Effector CD8-positive, alpha-beta T cell (primary cell): ENCODE measurements at regions not wholly inside any gene's neighbourhood (a gene's known extent, or its start where the extent isn't known, plus 50 kb on each side); places are given as distances from the start of the nearest gene placed in this dataset.
"Not testable (repeated sequence)": the region's sequence is repeated elsewhere in the genome, so short reads cannot be mapped to it uniquely, and the experiment has no call there.

Experiments
- DNase-seq: peaks from one replicate; lab custom pipeline; 2025; lab: John Stamatoyannopoulos, UW

DNA sequence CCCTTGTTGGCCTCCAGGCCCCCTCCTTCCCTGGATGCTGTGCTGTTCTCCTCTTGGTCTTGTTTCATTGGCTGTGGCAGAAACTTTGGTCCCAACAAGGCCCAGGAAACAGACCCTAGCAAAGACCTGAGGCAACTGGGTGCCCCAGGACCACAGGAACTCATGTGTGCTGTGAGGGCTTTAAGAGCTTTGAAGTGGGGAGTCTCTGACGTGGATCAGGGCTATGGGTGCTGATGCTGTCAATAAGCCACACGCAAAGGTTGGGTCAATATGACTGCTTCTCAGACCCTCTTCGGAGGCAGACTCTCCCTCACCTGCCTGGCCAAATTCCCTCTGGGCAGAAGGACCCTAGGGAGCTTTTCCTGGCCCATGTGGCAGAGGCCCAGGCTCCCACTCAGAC, 91.5 kb upstream of the MLN start:
- DNase-seq = no peak

DNA sequence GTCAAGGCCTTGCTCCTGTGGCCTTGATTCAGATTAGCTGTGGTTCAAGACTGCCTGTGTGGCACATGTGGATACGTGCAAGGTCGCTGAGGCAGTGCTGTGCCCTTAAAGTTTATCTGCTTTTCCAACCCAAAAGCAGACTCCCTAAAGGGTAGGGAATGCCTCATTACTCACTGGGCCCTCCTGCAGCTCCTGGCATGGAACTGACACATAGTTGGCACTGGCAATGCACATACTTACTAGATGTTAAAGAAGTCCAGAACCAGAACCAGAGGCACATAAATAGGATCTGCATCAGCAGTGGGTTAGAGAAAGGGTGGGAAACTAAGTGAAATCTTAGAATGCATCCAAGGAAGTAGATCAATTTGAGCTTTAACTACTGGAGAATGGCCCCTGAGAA, 90.6 kb upstream of the MLN start:
- no peak for DNase-seq

DNA sequence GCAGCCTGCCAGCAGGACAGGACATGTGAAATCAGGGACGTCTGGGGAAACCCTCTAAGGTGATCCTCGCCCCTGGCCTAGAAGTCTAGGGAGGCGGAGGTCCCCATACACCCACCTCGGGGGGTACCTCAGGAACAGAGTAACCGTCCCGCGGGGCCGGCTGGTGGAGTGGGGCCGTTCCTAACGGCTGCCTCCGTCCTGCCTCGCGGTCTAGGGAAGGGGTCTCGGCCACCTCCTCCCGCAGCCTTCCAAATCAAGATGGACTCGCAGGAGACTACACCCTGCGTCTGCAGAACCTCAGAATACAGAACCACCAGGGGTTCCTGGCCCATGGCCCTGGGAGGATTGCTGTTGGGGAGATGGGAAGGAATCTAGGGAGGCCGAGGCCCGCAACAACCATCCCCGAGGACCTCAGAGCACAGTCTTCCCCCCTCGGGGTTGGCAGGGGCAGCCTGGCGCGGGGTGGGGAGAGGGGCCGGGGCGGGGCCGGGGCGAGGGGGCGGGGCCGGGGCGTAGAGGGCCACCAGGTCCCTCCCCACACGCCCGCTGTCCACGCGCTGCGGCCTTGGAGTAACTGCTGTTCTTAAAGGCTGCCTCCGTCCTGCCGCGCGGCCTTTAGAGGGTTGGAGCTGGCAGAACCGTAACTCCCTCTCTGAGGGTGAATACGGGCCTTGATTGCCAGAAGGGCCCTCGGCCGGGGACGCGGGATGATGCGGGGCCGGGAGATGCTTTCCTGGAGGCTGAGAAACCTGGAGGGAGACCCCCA, 89.0 kb upstream of the MLN start:
- no peak for DNase-seq

- DNase-seq = no peak
These were observed 84.9 kb upstream of the MLN start for GRCh38 chr6:33888664-33889200.

- no peak for DNase-seq
These were observed 84.4 kb upstream of the MLN start for GRCh38 chr6:33888183-33888582.

DNA sequence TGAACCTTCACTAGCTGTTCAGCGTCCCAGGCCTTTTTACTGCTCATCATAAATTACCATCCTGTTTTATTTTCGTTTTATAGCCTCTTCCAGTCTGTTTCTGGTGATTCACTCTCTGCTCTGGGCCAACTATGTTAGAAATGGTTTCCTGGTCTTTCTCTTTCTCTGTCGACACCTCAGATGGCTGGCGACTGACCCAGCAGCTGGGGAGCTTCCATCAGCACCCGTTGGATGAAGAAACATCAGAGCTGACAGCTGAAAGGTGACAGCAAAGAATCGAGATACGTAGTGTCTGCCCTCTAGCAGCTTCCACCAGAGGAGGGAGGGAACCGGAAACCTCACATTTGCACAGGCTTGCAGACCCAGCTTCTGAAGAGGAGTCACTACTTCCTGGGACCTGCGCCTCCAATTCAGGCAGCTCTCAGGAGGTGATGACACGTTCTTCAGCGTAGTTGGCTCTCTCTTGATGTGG, 82.9 kb upstream of the MLN start:
- no peak for DNase-seq

DNA sequence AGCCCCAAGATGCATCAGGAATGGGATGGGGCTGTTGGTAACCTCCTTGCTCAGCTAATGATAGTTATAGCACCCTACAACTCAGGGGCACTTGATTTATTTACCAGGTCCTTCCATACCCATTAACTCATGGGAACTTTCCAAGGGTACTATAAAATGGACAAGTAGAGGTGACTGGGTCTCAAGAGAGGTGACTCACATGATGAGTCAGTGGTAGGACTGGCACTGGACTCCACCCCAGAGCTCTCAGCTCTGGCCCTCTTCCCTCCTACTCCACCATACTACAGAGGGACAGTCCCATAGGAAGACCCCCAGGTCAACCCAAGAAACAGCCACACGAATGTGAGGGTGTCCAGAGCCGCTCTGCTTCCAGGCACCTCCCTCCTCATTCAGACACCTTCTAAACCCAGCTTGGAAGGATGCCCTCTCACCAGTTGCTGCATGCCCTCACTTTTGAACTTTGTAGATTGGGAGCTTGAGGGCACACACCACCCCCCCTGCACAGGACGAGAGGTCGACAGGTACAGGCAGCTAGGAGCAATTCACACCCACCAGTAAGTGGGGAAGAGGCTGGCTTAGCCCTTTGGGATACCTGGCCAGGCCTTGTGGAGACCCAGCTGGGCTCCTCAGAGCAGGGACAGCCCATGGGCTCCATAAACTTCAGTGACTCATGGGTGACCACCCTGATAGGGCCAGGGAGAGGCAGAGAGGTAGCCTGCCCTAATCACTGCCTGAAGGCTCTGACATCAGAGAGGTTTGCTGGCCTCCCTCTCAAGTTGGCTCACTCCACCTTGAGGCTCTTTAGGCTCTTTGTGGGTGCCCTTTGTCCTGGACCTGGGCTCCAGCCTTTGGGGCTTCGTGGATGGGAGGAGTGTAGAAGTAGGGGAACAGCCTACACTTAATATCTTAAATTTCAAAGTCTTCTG, 81.6 kb upstream of the MLN start:
- no peak for DNase-seq

- not testable (repeated sequence) for DNase-seq
These were observed 79.8 kb upstream of the MLN start for GRCh38 chr6:33883621-33884020.

- no peak for DNase-seq
These were observed 78.4 kb upstream of the MLN start for GRCh38 chr6:33882154-33882553.

DNA sequence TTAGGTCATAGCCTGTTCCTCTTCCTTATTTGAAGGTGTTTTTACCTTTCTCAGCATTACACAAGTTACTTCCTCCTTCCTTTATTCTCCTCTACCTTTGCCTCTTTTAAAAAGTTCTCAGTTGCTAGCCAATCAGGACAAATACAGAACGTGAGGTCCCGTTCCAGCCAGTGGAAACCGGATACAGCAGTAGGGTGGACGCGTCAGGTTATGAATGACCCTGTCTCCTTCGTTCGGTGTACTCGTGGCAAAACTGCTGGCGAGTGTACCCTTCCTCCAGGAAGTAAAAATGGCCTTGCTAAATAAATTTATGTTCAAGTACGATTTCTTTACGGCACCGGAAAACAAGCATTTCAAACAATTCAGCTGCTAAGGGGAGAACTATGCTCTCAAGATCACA, 77.0 kb upstream of the MLN start:
- DNase-seq = no peak

GRCh38 chr6:33880104-33880678, 76.4 kb upstream of the MLN start:
- DNase-seq = no peak

DNA sequence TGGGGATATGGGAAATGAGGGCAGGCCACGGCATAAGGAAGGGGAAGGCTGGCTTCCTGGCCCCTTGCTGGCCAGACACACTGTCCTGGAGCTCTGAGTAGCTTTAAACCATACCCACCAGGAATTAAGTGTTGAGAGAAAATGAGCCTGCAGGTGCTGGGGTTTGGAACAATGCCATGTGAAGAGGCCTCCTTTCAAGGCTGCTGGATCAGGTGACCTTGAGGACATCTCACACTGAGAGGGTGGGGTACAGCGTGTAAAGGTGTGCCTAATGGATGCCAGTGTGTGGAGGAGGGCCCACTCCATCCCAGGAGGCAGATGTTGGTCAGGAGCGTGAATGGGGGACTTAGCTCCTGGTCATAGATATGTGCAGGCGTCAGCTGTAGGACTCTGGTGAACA, 74.8 kb upstream of the MLN start:
- no peak for DNase-seq

DNA sequence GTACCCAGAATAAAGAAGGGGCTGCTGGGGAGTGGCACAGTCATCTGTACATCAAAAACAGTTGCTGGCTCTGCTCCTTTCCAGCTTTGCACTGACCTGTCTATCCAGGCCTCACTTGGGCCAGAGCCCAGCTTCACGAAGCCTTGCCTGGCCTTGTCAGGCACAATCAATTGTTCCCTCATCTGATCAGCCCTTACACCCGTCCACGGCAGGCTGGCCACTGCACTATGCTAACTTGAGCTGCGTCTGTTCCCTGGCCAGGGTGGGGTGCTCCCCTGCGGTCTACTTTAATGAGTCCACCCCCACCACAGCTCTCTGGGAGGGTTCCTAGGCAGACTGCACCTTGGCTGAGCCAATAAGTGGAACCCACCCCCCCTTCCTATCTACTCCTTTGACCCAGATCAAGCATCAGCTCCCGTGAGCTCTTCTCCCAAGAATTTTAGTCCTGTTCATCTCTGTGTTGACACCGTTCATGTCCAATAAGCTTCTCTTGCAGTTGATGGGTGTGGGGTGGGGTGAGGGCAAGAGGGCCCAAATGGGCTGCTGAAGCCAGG, 74.3 kb upstream of the MLN start:
- DNase-seq = no peak

- no peak for DNase-seq
These were observed 71.9 kb upstream of the MLN start for GRCh38 chr6:33875696-33876095.

DNA sequence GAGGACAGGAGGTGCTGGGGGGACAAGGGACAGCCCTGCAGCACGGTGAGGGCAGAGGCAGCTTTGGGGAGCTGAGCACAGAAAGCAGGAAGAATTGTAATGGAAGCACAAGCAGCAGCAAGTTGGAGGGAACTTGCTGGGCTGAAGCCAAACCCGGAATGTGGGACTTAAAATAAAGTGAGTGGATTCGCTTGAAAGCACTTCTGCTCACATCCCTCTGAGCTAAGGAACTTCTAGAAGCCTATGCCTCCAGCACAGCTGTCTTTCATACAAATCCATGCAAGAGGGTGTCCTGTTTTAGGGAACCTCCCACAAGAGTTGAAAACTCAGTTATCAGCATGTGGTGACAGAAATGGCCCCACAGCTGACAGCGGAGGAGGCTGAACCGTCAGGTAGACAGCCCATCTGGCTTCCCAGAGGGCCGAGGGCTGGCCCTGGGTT, 71.4 kb upstream of the MLN start:
- no peak for DNase-seq

DNA sequence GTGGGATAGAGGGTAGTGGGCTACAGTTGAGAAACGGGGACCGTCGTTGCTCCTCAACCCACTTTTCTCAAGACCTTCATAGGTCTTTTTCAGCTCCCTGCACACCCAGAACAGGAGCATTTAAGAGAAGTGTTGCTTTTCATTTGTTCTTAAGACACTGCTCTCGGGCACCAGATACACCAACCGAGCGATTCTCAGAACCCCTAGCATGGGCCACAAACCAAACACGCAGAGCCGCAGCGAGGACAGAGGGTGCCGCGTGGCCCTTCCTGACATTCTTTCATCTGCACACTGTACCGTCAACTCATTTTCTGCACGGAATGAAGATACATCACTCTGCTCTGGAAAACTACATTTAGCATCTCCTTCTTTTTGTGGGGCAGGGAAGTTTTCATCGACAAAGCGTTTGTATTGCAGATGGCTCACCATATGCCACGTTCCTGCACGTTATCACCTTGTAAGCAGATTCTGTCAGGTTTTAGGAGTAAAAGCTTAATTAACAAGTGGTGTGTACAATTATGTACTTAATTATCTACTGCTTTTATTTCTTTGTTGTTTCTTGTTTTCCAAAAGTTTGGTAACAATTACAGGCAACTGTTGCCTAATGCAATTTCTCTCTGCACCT, 70.4 kb upstream of the MLN start:
- no peak for DNase-seq

- no peak for DNase-seq
These were observed 69.0 kb upstream of the MLN start for GRCh38 chr6:33872761-33873160.

- DNase-seq = no peak
These were observed 66.1 kb upstream of the MLN start for GRCh38 chr6:33869826-33870423.

- no peak for DNase-seq
These were observed 65.3 kb upstream of the MLN start for GRCh38 chr6:33869121-33869520.

GRCh38 chr6:33868141-33868540, 64.3 kb upstream of the MLN start:
- DNase-seq = no peak

GRCh38 chr6:33865478-33866077, 61.8 kb upstream of the MLN start:
- DNase-seq = no peak
